ENCODE measurements at regions not wholly inside any gene's neighbourhood (a gene's known extent, or its start where the extent isn't known, plus 50 kb on each side); places are given as distances from the start of the nearest gene placed in this dataset.
A peak's percentile ranks its signal among the peaks of the same experiment; 100 is the strongest.

GRCh38 chr18:59823596-59824195 is 76.1 kb upstream of the PMAIP1 start:
- H3K9ac ChIP-seq (ENCODE audit: control insufficient read depth, insufficient read depth, low read length): no peak overlapping the region
- H3K27me3 ChIP-seq (replicated peaks in 1 of 2; ENCODE audit: control insufficient read depth in 2 of 2, insufficient read depth in 2 of 2, low read length in 1 of 2): no peaks in the 10 kb centered on the region
- CTCF ChIA-PET: interaction anchor here (0.6 to 8.7 kb wide), 73 partner anchors 8 to 1059 kb away, joined by 3 to 158 read pairs (median 4); partner anchors contain the start of gene CCBE1
- SMC1A ChIA-PET (ENCODE audit: uncharacterized antibody, unreplicated experiment): interaction anchor here (0.7 to 5.1 kb wide), 28 partner anchors 11 to 726 kb away, joined by 3 to 83 read pairs (median 5); partner anchors contain the start of gene CCBE1
- H3K4me2 ChIP-seq (ENCODE audit: control insufficient read depth, insufficient read depth): no peak overlapping the region
- H2AFZ ChIP-seq (ENCODE audit: control insufficient read depth, low read depth, low read length): no peak overlapping the region
- POLR2A ChIA-PET: interaction anchor here (0.6 kb wide), 1 partner anchor 138 kb away, joined by 3 read pairs; no protein-coding TSS in a partner anchor
- no peak for FAIRE-seq
- no peaks in the 10 kb centered on the region for H3K9me3 ChIP-seq (replicated peaks; ENCODE audit: control insufficient read depth, insufficient read depth, low read length)
- RAD21 ChIA-PET (ENCODE audit: unreplicated experiment): interaction anchor here (0.6 to 4.3 kb wide), 29 partner anchors 10 to 753 kb away, joined by 3 to 89 read pairs (median 5); partner anchors contain the start of gene CCBE1
- no peaks in the 10 kb centered on the region for H4K20me1 ChIP-seq (ENCODE audit: control insufficient read depth, insufficient read depth)
- no peak overlapping the region for H3K4me3 ChIP-seq
- in situ Hi-C loops (cut with MboI): loop anchor here (5.0 kb wide), 1 partner anchor 361 kb away; no protein-coding TSS in a partner anchor
- H3K79me2 ChIP-seq (ENCODE audit: control insufficient read depth, insufficient read depth, low read length): no peaks in the 10 kb centered on the region
- no peak for DNase-seq (ENCODE audit: low read depth, low spot score)
- no peaks in the 10 kb centered on the region for H3K36me3 ChIP-seq (ENCODE audit: control insufficient read depth in 2 of 2, insufficient read depth in 2 of 2, low read length in 1 of 2)
- no peaks in the 10 kb centered on the region for H3K4me1 ChIP-seq (ENCODE audit: control insufficient read depth, insufficient read depth, low read length)
- 44% methylated on average over 12 of the region's 12 CpGs for WGBS (ENCODE audit: insufficient coverage, insufficient replicate concordance, low lambda C conversion rate, missing lambda C conversion rate)
- intact Hi-C loops (cut with micrococcal nuclease; ENCODE audit: unreplicated experiment): loop anchor here (1.0 to 10.0 kb wide), 5 partner anchors 40 to 579 kb away; partner anchors contain the start of gene CCBE1
- no peak overlapping the region for H3K27ac ChIP-seq (ENCODE audit: control insufficient read depth, insufficient read depth)
- peak; percentile 92 for ATAC-seq
- no peak for TF ChIP-seq ZNF207 (IDR thresholded peaks at IDR 0.05; ENCODE audit: borderline replicate concordance)
- TF ChIP-seq, protein P1, sequence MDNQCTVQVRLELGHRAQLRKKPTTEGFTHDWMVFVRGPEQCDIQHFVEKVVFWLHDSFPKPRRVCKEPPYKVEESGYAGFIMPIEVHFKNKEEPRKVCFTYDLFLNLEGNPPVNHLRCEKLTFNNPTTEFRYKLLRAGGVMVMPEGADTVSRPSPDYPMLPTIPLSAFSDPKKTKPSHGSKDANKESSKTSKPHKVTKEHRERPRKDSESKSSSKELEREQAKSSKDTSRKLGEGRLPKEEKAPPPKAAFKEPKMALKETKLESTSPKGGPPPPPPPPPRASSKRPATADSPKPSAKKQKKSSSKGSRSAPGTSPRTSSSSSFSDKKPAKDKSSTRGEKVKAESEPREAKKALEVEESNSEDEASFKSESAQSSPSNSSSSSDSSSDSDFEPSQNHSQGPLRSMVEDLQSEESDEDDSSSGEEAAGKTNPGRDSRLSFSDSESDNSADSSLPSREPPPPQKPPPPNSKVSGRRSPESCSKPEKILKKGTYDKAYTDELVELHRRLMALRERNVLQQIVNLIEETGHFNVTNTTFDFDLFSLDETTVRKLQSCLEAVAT (IDR thresholded peaks at IDR 0.05): no peak
- TF ChIP-seq RAD21 (IDR thresholded peaks at IDR 0.05; ENCODE audit: insufficient read depth, low read depth, low read length): peak; percentile 91
- no peak for TF ChIP-seq ELK1 (IDR thresholded peaks at IDR 0.05; ENCODE audit: low read depth, low read length)
- peak; percentile 80 to 87 (median 86) for TF ChIP-seq CTCF (IDR thresholded peaks at IDR 0.05 in 2 of 3, conservative IDR thresholded peaks at IDR 0.05 in 1 of 3; ENCODE audit: control insufficient read depth in 2 of 3, extremely low read depth in 1 of 3, insufficient read depth in 1 of 3, low read depth in 3 of 3, low read length in 3 of 3)
- no peak for TF ChIP-seq ATF7 (IDR thresholded peaks at IDR 0.05; ENCODE audit: low read depth)
- TF ChIP-seq YY1 (IDR thresholded peaks at IDR 0.05; ENCODE audit: low read depth, low read length): 0 out of 2 replicates have a peak, but pooled peaks have one; percentile 28
- no peak for TF ChIP-seq RBBP5 (conservative IDR thresholded peaks at IDR 0.05)
- TF ChIP-seq SMC3 (IDR thresholded peaks at IDR 0.05; ENCODE audit: borderline replicate concordance, low read length): peak; percentile 85
- no TSS peak for BruUV-seq (replicated peaks)

Data from GM12878 (cell line).